NCI-H226 (cell line): ENCODE measurements at regions not wholly inside any gene's neighbourhood (a gene's known extent, or its start where the extent isn't known, plus 50 kb on each side); places are given as distances from the start of the nearest gene placed in this dataset.

Source experiments
- DNase-seq: peaks from one replicate; pipeline ENCODE4 v3.0.0-alpha.2; 2015

DNA sequence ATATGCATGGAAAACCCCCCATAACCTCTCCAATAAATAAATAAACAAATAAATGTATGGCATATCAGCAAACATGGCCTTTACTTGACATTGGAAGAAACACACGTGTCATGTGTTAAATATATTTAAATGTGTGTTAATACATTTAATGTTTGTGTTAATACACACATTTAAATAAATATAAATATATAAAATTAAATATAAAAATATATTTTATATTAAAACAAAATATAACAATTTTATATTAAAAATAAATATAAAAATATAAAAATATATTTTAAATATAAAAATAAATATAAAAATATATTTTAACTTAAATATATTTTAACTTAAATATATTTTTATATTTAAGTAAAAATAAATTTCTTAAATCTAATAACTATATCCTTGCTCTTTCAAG lies 187.6 kb upstream of the CXXC4 start:
- DNase-seq, result no peak

DNA sequence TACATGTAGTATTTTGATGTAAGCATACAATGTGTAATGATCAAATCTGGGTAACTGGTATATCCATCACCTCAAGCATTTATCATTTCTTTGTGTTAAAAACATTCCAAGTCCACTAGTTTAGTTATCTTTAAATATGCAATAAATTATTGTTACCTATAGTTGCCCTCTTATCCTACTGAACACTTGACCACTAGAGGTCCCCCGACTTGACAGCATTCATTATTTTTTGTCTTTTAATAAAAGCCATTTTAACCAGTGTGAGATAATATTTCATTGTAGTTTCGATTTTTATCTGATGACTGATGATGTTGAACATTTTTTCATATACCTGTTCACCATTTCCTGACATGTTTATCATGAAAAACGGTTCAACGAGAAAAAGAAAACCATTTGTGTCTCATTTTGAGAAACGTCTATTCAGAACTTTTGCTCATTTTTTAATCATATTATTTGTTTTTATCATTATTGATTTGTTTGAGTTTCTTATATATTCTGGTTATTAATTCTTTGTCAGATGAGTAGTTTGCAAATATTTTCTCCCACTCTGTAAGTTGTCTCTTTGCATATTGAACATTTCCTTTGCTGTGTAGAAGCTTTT lies 199.0 kb upstream of the CXXC4 start:
- no peak for DNase-seq

DNA sequence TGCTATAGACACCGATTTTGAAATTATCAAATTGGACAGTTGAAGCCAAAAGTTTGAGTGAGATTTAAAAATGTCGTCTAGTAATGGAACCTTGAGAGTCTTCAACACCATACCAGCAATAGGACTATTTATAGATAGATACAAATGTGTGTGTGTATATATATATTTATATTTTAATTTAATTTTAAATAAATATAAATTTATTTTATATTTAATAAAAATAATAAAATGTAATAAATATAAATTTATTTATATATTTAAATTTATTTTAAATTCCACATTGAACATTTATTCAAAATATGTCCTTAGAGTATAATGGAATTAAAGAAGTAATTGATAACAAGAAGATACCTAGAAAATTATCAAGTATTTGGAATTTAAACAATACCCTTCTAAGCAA lies 221.9 kb upstream of the CXXC4 start:
- DNase-seq, result no peak

DNA sequence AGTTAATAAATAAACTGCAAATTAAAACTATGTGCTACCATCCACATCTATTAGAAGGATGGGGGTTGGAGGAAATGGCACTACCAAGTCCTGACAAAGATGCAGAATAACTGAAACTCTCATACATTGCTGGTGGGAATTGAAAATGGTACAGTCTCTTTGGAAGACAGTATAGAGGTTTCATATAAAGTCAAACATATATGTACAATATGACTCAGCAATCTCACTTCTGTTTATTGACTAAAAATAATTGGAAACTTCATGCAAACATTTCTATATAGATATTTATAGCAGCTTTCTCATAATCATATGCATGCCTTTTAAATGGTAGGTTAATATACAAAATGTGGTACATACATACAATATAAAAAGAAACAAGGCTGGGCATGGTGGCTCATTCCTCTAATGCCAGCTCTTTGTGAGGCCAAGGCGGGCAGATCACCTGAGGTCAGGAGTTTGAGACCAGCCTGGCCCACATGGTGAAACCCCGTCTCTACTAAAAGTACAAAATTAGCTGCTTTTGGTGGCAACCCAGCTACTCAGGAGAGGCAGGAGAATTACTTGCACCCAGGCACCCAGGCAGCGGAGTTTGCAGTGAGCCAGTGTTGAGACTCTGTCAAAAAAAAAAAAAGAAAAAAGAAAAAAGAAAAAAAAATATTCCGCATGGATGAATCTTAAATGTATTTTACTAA lies 225.0 kb upstream of the CXXC4 start:
- no peak for DNase-seq

DNA sequence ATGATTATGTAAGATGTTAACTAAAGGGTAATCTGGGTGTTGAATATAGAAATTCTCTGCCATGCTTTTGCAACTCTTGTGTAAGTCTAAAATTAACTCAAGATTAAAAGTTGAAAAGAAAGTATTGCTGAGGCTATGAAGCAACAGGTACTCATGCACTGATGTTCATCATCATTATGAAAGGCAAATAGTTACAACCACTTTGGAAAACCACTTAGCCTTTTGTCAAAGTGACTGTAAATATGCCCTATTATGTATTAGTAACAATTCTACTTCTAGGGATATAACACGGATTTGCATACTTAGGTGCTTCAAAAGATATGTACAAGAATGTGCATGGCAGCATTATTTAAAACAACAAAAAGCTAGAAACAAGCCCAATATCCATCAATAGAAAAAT lies 227.8 kb upstream of the CXXC4 start:
- DNase-seq, result no peak

DNA sequence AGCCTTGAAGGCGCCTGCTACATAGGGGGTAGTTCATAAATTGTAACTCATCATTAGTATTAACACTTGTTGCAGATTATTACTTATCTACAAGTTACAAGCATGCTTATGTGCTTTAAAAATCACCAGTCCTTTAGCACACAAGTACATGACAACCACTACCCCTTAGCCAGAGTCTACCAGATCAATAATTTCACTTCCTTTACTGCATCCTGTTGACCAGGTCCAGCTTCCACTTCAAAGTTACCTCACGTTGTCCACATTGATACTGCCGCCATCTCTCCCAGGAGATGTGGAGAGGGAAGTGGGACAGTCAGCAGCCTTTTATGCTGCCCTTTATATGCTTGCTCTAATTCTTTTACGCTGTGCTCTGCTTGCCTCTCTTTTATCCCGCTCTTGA lies 231.3 kb upstream of the CXXC4 start:
- DNase-seq, result no peak

DNA sequence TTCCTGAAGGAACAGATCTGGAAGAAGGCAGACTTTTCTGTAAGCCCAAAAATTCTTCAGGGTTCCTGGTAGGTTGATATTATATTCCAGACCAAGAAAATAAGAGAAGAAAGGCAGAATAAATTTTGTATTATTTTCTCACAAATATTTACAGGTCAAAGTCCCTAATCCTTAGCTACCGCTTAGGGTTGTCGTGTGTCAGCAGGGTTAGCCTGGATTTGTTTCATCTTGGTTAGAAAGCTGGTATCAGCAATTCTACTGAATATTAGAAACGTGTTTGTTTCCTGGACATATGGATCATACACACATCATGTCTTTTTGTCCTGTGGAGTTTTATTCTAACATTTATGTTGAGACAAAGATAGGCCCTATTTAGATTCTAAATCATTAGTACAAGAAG lies 232.9 kb upstream of the CXXC4 start:
- no peak for DNase-seq

DNA sequence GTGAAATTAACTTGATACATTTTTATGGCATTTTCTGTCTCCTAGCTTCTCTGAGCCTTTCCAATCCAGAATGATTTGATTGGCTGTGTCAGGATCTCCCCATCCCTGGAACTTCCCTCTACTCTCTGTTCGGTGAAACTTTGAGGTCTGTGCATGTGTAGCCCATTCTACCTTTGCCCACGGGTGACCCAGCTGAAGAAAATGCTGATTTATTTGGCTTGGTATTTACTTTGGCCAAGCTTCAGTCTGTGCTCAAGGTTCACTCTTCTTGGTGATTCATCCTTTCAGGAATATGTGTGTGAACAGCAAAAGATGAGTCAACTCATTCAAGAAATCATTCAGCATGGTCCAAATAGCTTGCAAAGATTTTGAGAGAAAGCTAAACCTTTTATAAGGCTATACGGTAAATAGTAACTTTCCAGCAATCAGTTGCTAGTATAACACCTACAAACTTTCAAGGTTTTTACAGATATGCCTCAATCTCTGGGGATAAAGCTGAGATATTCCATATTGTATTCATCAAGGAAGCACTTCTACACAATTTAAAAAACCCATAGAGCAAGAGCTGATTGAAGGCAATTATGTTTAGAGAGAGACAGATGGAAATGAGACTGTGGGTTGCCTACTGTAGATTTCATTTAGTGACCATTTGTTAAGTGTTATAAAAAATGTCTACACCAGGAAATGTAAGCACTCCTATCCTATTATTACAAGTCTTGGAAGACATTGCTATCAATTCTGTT lies 233.9 kb upstream of the CXXC4 start:
- DNase-seq, result peak; percentile 56

DNA sequence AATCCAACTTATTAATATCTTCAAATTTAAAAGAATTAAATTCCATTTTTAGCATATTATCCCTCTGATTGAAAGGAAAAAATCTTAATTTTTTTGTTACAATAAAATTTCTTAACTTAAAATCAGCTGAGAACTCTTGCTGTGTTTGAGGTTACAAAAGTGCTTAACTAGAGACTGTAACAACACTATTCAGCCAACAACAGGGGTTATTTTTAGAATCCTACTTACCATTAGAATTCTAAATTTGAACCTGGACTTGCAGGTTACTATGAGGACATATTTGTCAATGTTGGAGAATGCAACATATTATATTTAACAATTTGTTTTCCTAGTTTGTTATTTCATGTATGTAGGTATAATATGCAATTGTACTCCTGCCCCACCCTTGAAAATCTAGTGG lies 238.1 kb upstream of the CXXC4 start:
- DNase-seq, result no peak

DNA sequence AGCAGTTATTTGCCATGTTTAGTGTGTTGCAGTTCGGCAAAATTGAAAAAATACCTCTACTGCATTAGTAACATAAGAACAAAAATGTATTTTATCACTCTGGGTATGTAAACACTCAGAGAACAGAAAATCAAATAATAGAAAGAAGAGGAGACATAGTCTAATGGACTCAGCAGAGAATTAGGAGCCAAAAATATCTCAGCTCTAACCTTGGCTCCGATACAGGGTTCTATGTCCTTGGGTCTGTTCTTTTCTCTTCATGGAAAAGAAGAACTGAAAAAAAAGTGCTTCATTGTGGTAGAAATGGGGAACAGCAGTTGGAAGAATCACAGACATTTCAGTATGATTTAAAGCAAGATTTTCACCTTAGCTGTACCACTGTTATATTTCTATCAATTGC lies 240.5 kb upstream of the CXXC4 start:
- DNase-seq, result no peak

DNA sequence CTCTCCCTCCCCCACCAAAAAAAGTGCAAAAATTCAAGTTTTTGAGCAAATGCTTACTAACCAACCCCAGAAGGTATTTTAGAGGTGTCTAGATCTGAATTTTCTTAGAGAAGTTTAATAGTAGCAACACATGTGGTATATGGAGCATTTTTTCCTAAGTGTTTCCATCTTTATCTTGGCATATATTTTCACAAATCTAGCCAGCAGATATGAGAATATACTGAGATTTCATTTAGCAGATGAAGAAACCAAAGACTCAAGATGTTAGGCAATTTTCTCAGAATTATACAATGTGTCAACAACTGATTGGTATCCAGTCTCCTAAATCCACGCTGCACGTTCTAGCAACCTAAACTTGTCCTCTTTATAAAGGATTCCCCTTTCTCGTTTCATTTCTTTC lies 245.5 kb upstream of the CXXC4 start:
- DNase-seq, result no peak

DNA sequence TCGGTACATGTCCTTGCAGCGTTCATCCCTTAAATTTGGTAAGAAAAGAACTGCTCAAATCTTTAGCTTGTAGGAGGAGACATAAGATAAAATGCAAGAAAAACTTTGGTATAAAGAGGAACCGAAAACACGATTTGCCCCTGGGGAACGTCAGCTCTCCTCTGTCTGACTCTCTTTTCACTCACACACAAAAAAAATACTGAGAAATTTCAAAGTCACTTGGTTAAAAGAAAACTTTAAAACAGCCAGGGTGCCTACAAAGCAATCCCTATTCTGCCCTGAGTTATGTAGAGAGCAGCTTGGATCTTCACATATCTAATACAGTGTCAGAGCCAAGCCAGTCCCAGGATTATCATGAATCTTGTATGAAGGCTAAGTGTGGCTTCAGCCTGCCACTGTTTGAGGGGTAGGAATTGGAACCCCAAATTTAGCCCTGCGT lies 248.5 kb upstream of the CXXC4 start:
- DNase-seq, result no peak

DNA sequence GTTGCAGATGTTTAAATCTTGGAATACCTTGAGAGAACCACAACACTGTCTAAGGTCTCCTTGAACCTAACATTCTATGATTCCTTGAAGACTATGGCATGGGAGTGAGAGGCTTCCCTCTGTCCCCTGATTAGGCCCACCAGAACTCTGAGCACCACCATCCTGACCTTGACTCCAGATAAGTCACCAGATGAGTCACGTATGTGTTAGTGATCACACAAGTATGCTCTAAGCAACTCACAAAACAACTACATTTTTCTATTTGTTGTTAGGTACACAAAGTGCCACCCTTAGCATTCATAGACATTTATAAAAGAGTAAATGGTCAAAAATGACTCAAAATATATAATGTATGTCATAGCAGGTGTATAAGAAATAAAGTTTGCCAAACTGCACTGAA lies 252.9 kb upstream of the CXXC4 start:
- DNase-seq, result no peak

DNA sequence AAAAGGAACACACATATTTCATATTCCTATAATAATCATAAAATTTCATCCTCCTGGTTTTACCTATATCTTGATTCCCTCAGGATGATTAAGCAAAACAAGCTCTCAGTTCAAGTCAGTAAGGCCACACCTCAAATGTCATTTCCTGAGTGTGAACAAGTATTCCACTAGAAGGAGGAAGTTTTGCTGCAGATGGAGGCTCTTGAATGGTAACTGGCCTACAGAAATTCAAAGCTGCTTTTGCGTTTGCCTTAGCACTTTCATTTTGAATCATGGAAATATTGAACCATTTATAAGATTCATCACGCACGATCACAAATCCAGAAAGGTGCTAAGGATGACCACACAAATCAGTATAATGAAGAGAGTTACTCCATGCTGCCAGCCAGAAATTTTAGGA lies 254.4 kb upstream of the CXXC4 start:
- no peak for DNase-seq

DNA sequence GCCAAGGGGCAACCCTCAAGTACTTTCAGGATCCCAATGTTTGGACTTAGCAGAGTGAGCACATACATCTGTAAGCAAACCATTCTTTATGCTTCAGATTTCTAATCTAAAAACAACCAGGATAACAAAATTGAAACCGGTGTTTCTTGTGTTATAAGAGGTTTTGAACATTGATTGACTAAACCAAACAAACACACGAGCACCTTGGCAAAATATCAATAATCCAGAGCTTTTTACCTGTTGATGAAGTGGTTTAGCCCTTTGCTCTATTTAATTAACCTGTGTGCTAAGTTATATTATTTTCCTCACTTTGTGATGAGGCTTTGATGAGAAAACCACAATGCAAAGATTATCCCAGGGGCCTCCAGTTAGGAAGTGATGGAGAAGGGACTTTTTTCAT lies 255.3 kb upstream of the CXXC4 start:
- no peak for DNase-seq

DNA sequence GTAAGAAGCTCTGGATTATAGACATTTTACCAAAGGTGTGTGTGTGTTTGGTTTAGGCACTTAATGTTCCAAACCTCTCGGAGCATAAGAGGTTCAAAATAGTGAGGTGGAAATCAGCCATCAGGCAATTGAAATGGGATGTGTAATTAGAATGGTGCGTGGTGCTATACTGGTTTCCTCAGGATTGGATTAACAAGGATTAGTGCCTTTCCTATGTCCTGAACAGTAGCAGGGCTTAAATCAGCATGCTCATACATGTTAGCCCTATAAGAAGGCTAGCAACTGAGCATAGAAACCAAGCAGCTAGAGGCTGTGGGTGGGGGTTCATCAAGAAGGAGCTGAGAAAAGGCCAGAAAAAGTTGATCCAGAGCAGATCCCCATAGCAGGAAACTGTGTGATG lies 256.8 kb upstream of the CXXC4 start:
- no peak for DNase-seq

DNA sequence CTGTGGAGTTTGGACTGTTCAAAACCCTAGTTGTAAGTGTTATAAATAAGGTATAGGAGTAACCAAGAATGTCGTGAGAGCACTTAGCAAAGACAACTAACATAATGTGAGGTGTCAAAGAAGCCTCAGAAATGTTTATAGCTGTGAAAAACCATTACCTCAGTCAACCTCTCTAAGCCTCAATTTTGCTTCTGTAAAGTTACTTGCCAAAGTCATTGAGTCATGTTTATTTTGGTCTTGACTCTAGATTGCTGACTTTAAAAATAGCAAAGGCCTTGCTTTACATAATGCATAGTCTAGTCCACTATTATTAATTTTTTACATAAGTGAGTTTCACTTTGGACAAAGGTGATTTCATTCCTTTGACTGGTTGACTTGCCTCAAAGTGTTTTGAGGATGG lies 257.6 kb upstream of the CXXC4 start:
- no peak for DNase-seq

DNA sequence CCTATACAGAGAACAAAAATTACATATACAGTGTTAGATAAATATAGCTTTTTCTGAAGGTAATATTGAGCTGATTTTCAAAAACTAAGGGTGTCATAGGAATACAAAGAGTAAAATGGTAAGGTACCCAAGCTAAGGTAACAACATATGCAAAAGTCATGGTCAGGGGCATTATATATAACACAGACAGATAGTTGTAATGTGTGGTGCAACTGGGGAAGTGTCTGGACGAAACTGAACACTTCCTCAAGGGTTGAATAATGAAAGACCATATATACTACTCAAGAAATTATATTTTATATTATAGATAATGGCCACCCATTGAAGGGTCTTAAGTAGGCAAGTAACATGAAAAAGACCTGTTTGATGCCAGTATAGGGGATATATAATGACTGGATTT lies 262.1 kb upstream of the CXXC4 start:
- no peak for DNase-seq

DNA sequence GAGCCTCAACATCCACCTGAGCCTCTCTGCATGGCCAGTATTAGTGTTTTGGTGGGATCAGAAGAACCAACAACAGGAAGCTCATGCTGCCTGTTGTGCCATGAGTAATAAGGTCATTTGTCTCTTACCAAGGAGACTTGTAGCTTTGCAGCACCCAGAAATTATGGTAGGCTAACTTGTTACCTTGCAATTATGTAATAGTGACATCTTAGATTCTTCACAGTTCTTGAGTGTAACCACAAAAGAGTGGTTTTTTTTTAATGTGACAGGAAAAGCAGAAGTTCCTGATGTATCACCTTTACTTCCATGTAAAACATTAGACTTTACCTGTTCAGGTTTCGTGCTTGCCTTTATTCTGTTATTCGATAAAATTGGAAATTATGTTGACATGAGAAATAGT lies 263.9 kb upstream of the CXXC4 start:
- no peak for DNase-seq

DNA sequence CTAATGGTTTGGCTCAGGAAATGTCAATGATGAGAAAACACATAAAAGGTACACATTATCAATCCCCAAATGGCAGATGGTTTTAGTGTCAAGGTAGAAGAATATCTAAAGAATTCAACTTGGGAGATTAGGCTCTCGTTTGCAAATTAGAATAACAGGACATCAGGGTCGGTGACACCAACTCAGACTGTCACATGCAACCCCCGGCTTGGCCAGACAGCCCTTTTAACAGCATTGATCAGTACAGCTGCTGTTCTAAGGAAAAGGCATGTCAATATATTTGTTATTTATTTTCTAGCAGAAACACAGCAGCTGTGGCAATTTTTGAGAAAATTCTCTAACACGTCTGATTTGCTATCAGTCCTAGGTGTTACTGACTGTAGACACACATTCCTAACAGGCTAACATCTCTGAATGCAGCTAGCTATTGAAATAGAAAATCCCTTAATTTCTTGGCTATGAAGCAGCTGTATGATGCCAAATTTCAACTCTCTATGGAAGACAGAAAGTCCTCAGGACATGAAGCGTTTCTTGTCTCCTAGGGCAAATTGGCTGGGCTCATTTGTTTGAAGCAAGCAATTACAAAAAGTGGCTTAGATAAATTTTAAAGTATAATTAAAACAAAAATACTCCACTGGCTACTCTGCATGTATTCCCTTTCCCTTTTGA lies 269.0 kb upstream of the CXXC4 start:
- DNase-seq, result no peak

DNA sequence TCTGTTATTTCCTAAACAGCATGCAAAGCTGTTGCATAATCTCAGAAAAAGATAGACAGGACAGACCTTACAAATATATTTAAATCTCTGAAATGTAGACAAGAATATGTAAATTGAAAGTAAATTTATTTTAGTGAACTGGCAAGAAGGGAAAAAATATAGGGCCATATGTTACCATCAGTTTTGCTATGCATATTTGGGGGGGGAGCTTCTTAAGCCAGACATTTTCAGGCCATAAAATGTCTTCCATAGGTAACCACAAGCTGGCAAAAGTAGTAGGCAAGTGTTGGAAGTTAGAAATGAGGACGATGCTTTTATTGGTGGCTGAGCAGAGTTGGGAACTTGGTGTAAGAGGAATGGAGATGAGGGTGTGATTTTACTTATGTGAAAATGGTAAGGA lies 272.0 kb upstream of the CXXC4 start:
- DNase-seq, result no peak

DNA sequence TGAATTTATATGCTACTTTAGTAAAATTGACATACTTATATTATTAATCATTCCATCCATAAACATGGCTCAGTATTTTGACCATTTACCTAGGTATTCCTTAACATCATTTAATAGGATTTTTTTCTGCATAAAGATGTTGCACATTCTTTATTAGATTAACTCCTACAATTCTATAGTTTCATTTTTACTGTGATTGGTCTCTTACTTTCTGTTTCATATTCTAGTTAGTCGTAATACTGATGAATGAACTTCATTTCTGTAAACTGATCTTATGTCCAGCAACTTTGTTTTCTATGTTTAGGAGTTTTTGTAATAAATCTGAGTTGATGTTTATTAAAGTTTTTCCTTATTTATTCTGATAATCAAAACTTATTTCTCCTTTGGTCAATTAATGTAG lies 278.2 kb upstream of the CXXC4 start:
- DNase-seq, result no peak

DNA sequence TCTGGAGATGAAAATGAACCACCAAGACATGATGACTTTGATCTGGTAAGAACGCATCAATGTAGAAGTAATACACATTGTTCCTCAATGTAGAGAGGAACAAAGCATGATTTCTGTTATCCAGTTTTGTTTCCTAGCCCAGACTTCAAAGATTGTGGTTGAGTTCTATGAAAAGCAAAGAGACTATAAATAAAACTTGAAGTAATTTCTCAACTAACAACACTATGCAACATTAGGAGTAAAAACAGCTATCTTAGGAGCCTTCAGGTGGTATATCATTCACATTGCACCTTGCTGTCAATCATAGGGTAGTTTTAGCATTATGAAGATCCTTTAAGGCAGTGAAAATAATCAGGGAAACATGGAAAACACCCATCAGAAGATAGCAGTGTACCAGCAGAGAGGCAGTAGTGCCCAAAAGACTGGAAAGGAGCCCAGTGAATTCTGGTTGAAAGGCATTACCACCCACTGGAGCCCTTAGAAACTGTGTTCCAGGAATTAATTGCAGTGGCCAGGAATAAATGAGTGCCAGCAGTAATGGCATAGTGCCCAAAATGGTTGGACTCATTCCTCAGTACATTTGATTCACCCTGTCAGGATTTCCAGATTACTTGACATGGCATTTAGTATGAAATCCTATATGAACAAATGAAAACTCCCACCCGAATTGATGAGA lies 300.7 kb upstream of the CXXC4 start:
- DNase-seq, result no peak
